Activated B cell treated with CpG ODN at 0.5 μM for 24 hours (primary cell): ENCODE measurements at regions not wholly inside any gene's neighbourhood (a gene's known extent, or its start where the extent isn't known, plus 50 kb on each side); places are given as distances from the start of the nearest gene placed in this dataset.

ENCODE experiments used
- ATAC-seq: fragments of 200-7000 bp; cut with Tn5 transposase; one replicate; pipeline ENCODE4 v1.10.0; 2021; ENCODE audit warnings: low read depth, mild to moderate bottlenecking, moderate library complexity
- CTCF ChIA-PET: fragments of 350-600 bp; sonication (Branson Sonifier 250); formaldehyde crosslinking; loops from one replicate; lab custom pipeline; 2021; ENCODE audit warnings: antibody characterized with exemption; lab: Charles Lee
- POLR2A ChIA-PET: fragments of 350-600 bp; sonication (Branson Sonifier 250); formaldehyde crosslinking; loops from one replicate; lab custom pipeline; 2021; ENCODE audit warnings: antibody characterized with exemption; lab: Charles Lee
- DNase-seq: peaks from one replicate; pipeline ENCODE4 v3.0.0; 2022
- H3K27ac Mint-ChIP-seq: one replicate; pipeline ENCODE4 v1.8.0; 2020; ENCODE audit warnings: mixed read lengths
- H3K27me3 Mint-ChIP-seq: one replicate; pipeline ENCODE4 v1.8.0; 2021; ENCODE audit warnings: mixed read lengths
- H3K36me3 Mint-ChIP-seq: one replicate; pipeline ENCODE4 v1.8.0; 2021; ENCODE audit warnings: low read depth, mixed read lengths
- H3K4me1 Mint-ChIP-seq: one replicate; pipeline ENCODE4 v1.8.0; 2021; ENCODE audit warnings: mixed read lengths
- H3K4me3 Mint-ChIP-seq: one replicate; pipeline ENCODE4 v1.8.0; 2020; ENCODE audit warnings: mild to moderate bottlenecking, mixed read lengths
- H3K9me3 Mint-ChIP-seq: one replicate; pipeline ENCODE4 v1.8.0; 2020; ENCODE audit warnings: mixed read lengths
- CTCF ChIP-seq: fragments of 200-600 bp; IDR thresholded peaks from one replicate; pipeline ENCODE4 v1.8.0; 2022; ENCODE audit warnings: antibody characterized with exemption, mild to moderate bottlenecking
- intact Hi-C: fragments of 100-400 bp; cut with micrococcal nuclease; formaldehyde crosslinking; loops from one replicate; pipeline ENCODE4 v1.15.1; 2024

GRCh38 chr4:157821814-157822213, 351.0 kb downstream of the GASK1B start:
- CTCF ChIA-PET: no interaction called here
- no peak overlapping the region for H3K27ac Mint-ChIP-seq
- no peaks in the 10 kb centered on the region for H3K27me3 Mint-ChIP-seq
- H3K36me3 Mint-ChIP-seq: no peaks in the 10 kb centered on the region
- DNase-seq (no peak), ATAC-seq (no peak)
- intact Hi-C loops: no loop called here
- H3K4me3 Mint-ChIP-seq: no peak overlapping the region
- H3K4me1 Mint-ChIP-seq: no peaks in the 10 kb centered on the region
- H3K9me3 Mint-ChIP-seq: peaks cover 11% of the 10 kb centered on the region
- TF ChIP-seq CTCF: no peak
- POLR2A ChIA-PET: no interaction called here

- no peaks in the 10 kb centered on the region for H3K36me3 Mint-ChIP-seq
- ChIA-PET POLR2A (no interaction called here), CTCF (no interaction called here)
- no peak for DNase-seq
- no peak for TF ChIP-seq CTCF
- no peaks in the 10 kb centered on the region for H3K4me1 Mint-ChIP-seq
- H3K27me3 Mint-ChIP-seq: no peaks in the 10 kb centered on the region
- peaks cover 10% of the 10 kb centered on the region for H3K9me3 Mint-ChIP-seq
- H3K27ac Mint-ChIP-seq: no peak overlapping the region
- no peak overlapping the region for H3K4me3 Mint-ChIP-seq
- ATAC-seq: no peak
- intact Hi-C loops: no loop called here
Measured at GRCh38 chr4:157819693-157820464, 352.9 kb downstream of the GASK1B start.

GRCh38 chr4:157818946-157819692, 353.7 kb downstream of the GASK1B start:
- Mint-ChIP-seq H3K27me3 (no peaks in the 10 kb centered on the region), H3K4me1 (no peaks in the 10 kb centered on the region), H3K27ac (no peak overlapping the region), H3K36me3 (no peaks in the 10 kb centered on the region), H3K9me3 (peaks cover 7% of the 10 kb centered on the region), H3K4me3 (no peak overlapping the region)
- ChIA-PET POLR2A (no interaction called here), CTCF (no interaction called here)
- ATAC-seq: no peak
- no peak for DNase-seq
- TF ChIP-seq CTCF: no peak
- intact Hi-C loops: no loop called here

GRCh38 chr4:157810137-157810774, 362.6 kb downstream of the GASK1B start:
- H3K4me3 Mint-ChIP-seq: no peak overlapping the region
- CTCF ChIA-PET: no interaction called here
- peaks cover 8% of the 10 kb centered on the region for H3K9me3 Mint-ChIP-seq
- ATAC-seq (no peak), DNase-seq (no peak)
- no peaks in the 10 kb centered on the region for H3K4me1 Mint-ChIP-seq
- POLR2A ChIA-PET: no interaction called here
- H3K36me3 Mint-ChIP-seq: no peaks in the 10 kb centered on the region
- TF ChIP-seq CTCF: no peak
- intact Hi-C loops: no loop called here
- no peaks in the 10 kb centered on the region for H3K27me3 Mint-ChIP-seq
- no peak overlapping the region for H3K27ac Mint-ChIP-seq

- H3K36me3 Mint-ChIP-seq: no peaks in the 10 kb centered on the region
- H3K4me3 Mint-ChIP-seq: no peak overlapping the region
- no peak overlapping the region for H3K27ac Mint-ChIP-seq
- DNase-seq (no peak), ATAC-seq (no peak)
- H3K4me1 Mint-ChIP-seq: no peaks in the 10 kb centered on the region
- H3K27me3 Mint-ChIP-seq: no peaks in the 10 kb centered on the region
- TF ChIP-seq CTCF: no peak
- POLR2A ChIA-PET: no interaction called here
- intact Hi-C loops: no loop called here
- H3K9me3 Mint-ChIP-seq: peaks cover 8% of the 10 kb centered on the region
- CTCF ChIA-PET: no interaction called here
Measured at GRCh38 chr4:157808796-157809383, 363.9 kb downstream of the GASK1B start.
